Activated CD8-positive, alpha-beta memory T cell treated with anti-CD3 and anti-CD28 coated beads for 36 hours (primary cell): ENCODE measurements at regions not wholly inside any gene's neighbourhood (a gene's known extent, or its start where the extent isn't known, plus 50 kb on each side); places are given as distances from the start of the nearest gene placed in this dataset.

Source experiments
- CTCF ChIA-PET: fragments of 350-600 bp; sonication (Branson Sonifier 250); formaldehyde crosslinking; loops from one replicate; lab custom pipeline; 2021; ENCODE audit warnings: antibody characterized with exemption; lab: Charles Lee
- POLR2A ChIA-PET: fragments of 350-600 bp; sonication (Branson Sonifier 250); formaldehyde crosslinking; loops from one replicate; lab custom pipeline; 2021; ENCODE audit warnings: antibody characterized with exemption; lab: Charles Lee

DNA sequence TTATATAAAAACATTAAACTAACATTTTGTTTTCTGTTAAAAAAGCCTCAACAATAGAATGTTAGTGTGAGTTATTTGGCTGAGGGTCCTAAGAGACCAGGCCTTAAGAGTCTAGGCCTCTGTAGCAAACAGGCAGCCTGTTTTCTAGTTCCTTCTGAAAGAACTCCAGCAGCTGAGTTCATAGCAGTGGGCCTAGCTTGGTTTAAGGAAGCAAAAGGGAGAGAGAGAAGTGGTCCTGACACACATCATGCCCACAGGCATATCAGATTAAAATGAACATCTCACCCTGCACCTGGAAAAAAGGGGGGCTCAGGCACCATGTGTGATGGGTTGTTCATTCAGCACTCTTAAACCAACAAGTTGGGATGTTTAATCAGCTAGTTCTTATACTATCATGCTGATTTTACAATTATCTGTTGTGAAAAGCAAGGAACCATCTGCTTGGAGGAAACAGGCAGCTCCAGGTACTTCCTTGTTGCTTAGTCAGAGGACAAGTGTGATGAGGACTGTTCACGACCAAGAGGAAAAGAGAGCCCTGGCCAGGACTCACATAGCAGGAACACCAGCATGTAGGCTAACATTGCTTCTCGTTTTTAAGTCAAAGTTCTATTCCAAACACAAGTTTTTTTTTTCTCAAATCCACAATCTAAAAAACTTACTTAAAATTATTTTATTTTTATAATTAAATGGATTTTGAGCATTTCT is 81.3 kb upstream of the FRY start:
- CTCF ChIA-PET, result no interaction called here

DNA sequence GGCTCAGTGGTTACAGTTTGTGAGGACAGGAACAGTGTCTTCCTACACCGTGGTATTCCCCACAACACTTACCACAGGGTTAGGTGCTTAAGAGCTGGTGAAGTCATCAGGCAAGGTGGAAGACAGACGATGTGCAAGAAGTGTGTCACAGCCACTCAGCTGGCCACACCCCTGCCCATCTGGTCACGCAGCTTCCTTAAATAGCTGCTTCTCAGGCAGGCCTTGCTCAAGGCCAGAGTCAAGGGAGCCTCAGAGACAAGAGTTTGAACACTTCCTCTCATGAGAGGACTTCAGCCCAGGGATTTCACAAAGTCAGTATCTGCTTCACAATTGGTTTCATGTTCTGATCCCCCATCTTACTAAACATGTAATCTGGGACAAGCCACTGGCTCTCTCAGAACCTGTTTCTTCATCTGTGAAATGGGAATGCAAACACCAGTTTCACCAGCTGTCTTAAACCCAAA is 80.3 kb upstream of the FRY start:
- ChIA-PET POLR2A (no interaction called here), CTCF (no interaction called here)

More for the DNA sequence above, 81.3 kb upstream of the FRY start:
- POLR2A ChIA-PET, result no interaction called here

DNA sequence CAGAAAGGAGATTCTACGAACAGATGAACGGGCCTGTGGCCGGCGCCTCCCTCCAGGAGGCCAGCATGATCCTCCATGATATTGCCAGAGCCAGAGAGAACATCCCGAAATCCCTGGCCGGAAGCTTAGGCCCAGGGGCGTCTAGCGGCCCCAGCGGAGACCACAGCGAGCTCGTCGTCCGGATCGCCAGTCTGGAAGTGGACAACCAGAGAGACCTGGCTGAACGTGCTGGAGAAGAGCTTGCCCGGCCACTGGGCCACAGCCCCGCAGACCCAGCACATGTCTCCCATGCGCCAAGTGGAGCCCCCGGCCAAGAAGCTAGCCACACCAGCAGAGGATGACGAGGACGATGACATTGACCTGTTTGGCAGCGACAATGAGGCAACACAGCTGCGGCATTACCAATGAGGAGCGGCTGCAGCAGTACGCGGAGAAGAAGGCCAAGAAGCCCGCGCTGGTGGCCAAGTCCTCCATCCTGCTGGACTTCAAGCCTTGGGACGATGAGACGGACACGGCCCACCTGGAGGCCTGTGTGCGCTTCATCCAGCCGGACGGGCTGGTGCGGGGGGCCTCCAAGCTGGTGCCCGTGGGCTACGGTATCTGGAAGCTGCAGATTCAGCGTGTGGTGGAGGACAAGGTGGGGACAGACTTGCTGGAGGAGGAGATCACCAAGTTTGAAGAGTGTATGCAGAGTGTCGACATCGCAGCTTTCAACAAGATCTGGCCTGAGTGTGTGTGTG is 78.8 kb upstream of the FRY start:
- CTCF ChIA-PET, result no interaction called here
- POLR2A ChIA-PET, result no interaction called here

DNA sequence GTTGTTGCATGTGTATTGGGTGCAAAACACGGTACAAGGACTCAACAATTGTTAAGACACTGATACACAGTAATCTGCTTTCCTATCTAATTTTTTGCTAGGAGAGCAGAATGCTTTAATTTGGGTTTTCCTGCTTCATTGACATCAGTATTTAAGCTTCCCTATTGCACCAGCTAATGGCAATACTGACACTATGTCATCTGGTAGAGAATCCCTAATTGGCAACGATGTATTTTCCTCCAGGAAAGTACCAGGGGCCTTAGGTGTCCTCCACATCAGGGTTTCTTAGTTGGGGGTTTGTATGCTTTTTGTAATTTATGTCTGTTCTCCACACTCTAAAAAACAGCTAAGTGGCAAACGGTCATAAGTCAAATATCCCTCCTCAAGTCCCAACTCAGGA is 76.5 kb upstream of the FRY start:
- ChIA-PET CTCF (no interaction called here), POLR2A (no interaction called here)

DNA sequence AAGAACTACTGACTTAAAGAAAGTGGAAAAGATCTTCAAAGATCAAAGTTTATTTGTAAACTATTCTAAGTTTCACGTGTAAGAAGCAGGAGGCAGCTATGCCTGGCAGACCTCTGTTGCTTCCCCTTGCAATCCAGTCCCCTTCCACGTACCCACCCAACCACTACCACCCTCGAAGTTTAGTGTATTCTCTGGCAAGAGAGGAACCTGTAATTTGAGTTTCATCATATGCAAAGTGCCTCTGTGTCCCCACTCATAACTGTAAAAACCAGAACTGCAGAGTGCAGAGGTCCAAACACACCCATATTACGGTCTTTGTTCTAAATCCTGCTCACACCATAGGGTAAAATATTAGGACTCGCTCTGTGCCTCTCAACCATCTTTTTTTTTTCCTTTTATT is 75.8 kb upstream of the FRY start:
- CTCF ChIA-PET, result no interaction called here
- POLR2A ChIA-PET, result no interaction called here

DNA sequence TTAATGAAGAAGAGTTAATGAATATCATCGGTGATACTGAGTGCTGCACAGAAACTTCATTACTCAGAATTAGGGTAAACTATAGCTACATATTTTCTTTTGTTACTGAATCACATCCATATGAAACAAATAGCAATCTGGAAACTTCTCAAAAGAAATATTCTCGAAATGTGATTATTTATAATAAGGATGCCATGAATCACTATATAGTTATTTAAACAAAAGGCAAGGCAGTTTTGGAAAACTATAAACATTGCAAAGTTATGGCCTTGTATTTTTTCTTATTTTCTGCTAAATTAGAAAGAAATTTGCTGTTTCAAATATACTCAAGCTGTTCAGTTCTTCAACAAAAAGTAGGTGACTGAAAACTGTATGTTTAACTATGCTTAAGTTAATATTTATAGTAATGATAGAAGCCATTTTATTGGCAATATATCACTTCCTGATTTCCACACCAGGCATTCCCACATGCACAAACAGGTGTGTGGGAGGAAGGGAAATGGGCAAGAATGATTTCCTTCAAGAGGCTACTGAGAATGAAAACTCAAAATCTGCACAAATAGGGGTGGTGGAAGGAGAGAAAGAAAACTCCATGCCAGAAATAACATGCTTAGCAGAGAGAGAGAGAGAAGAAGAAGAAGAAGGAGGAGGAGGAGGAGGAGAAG is 74.5 kb upstream of the FRY start:
- ChIA-PET CTCF (no interaction called here), POLR2A (no interaction called here)

DNA sequence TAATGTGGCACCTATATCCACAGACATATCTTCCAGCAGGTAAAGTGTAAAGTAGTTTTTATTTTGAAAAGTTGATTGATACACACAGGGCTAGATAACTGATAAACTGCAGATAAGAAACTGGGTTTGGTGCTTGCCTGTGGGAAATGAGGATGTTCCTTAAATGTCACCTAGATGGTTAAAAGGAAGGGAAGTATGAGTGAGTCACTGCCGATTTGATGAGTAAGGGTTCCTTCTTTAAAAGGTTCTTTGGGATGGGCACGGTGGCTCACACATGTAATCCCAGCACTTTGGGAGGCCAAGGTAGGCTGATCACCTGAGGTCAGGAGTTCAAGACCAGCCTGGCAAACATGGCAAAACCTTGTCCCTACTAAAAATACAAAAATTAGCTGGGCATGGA is 73.8 kb upstream of the FRY start:
- POLR2A ChIA-PET, result no interaction called here
- CTCF ChIA-PET, result no interaction called here

DNA sequence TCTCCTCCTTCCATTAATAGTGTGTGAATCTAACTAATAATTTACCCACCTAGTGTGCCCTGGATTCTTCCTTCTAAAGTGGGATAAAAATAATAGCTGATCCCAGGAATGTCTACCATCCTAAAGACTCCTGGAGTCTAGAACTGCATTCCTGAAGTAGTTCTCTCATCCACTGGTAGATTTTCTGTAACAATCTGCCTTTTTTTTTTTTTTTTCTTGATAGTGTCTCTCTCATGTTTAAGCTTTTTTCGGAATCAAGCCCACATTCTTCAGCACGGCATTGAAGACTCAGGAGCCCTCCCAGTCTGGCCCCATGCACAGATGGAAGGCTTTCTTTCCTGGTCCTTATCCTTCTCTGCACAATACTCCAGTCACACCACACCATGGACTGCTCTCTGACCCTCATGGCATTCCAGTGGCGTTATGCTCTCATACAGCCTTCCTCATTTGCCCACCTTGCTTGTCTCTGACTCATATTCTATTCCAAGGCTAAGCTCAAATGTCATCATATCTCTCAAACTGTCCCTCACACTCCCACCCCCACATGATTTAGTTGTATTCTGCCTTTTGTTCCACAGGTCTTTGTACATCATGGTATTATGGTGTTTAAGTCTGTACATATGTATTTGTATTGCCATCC is 68.7 kb upstream of the FRY start:
- POLR2A ChIA-PET, result no interaction called here
- CTCF ChIA-PET, result no interaction called here

DNA sequence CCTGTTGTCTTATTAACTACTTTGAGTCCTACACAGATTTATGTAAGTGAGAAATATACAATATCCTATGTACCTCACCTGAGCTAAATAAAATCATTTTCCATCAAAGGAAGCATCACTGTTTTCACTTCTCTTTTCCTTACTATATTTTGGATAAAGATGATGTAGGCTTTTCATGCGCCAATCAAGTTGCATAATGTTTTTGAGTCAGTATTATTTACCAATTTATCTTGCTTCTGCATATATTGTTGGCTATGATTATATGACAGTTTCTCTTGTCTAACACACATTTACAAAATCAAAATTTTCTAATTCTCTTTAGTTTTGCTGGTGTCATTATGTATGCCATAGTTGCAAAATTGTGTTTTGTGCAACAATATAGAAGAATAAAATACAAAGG is 67.9 kb upstream of the FRY start:
- ChIA-PET CTCF (no interaction called here), POLR2A (no interaction called here)

DNA sequence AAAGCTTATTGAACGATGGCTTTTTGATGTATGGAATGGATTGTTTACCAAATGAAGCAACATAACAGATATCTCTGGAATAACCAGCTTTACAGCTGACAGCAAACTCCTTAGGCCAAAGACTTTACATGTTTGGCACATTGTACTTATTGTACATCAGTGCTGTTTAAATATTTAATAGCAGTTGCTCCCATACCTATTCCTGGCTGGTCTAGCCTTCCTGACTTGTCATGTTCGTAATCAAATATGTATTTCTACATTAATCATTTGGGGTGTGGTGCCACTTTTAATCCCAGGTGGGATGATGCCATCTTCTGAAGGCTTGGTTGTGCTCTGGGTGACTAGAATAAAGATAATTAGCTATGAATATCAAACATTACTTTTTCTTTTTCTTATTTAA is 67.4 kb upstream of the FRY start:
- POLR2A ChIA-PET, result no interaction called here
- CTCF ChIA-PET, result no interaction called here

DNA sequence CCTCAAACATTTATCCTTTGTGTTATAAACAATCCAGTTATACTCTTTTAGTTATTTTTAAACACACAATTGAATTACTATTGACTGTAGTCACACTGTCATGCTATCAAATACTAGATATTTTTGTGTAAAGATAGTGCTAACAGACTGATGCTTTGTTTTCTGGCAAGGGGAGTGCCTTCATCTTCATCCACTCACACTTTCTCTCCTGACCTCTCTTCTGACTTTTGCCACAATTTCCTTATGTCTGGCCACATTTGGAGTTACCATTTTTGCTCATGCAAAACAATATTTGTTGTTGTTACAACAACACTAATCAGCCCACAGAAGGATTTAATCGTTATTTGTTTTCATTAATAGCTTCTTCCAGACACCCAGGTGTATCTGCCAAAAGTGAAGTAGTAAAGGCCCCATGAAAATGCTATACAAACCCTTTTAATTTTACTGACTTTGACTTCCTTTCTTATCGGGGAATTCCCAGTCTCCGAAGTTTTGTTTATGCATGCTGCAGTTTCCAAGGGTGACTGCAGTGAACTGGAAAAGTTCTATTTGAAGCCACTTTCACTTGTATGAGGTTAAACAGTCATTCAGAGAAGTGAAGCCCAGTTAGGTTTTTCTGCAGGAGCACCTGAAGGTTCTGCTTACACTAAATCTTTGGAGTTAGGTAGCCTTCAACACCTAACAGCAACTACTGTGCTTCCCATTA is 66.1 kb upstream of the FRY start:
- ChIA-PET CTCF (no interaction called here), POLR2A (no interaction called here)

DNA sequence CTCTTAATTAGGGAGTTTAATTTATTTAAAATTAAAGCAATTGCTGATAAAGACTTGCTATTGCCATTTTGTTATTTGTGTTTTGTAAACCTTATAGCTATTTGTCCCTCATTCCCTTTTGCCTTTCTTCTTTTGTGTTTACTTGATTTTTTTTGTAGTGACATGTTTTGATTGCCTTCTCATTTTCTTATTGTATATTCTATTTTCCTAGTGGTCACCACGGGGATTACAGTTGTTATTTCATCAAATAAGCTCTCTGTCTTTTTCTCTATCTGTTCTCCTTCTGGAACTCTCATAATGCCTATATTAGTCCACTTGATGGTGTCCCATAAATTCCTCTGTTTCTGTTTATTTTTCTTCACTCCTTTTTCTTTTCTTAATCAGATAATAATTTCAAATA is 64.4 kb upstream of the FRY start:
- ChIA-PET POLR2A (no interaction called here), CTCF (no interaction called here)

DNA sequence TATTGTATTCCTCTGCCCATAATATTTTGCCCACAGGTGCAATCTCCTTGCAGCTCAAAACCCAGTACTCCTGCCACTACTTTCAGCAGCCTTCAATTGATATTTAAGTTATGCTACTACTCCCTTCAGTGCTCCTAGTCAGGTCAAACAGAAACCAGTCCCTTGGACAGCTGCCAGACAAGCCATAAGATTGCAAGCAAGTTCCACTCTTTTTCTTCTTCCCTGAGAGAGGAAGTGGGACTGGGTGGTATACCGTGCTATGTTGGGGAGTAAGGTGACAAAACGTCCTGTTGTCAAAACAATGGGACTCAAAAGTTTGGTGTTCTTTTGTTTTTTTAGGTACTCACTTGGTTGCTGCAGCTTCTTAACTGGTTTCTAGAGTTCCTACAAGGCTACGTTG is 63.1 kb upstream of the FRY start:
- POLR2A ChIA-PET, result no interaction called here
- CTCF ChIA-PET, result no interaction called here

DNA sequence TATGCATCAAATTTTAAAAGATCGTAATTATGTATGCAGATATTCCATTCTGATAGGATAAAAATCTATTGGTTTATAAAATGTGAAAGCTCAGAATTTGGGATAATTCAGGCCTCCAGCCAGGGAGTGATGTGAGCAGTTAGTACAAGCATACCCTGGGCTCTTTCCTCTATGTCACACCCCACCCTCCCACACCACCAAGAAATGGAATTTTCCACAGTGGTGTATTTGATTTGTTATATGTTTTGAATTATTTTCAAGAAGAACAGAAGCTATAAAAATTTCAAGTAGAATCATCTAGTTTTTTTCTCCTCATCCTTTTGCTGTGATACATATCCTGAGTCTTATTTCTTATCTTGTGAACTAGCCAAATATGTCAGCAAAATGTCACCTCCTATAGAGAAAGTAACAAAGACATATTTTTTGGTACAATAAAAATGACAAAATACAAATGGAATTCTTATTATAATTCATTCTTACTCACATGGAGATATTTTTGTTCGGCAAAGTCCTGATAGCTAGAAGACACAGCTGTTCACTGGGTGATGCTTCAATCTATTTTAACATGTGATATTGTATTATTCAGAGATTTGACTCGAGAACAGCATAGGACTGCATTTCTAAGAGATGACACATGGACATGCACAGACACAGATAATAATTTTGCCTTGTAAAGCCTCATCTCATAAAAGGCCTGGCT is 61.2 kb upstream of the FRY start:
- POLR2A ChIA-PET, result no interaction called here
- CTCF ChIA-PET, result no interaction called here

DNA sequence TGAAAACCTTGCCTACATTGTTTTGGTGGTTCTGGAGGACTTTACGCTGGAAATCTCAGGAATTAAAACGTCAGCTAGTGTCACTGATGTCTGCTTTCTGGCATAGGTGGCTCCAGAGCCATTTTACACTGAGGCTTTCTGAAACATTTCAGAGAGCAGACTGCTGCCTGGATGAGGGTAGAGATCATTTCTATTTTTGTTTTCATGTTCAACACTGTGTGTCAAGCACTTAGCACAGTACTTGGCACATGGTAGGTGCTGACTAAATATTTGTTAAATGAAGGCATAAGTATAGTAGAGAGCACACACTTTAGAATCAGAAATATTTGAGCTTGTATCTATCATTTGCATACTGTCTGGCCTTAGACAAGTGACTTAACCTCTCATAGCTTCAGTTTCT is 59.1 kb upstream of the FRY start:
- CTCF ChIA-PET, result no interaction called here
- POLR2A ChIA-PET, result no interaction called here

DNA sequence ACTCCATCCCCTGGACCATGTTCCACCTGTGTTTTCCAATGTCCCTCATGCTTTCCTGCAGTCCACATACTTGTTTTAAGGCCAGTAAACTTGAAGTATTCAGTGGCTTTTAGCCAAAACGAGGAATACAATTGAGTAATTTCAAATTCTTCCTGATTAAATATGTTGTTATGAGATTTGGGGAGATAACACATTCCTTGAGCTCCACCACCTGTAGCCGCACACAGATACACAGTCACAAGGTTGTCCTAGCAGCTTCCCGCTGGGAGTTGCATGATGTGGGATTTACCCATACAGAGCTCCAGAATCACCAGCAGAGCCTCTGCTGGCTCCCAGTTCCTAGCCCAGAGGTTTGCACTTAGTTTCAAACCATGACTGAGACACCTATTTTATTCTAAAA is 53.6 kb upstream of the FRY start:
- CTCF ChIA-PET, result no interaction called here
- POLR2A ChIA-PET, result no interaction called here

DNA sequence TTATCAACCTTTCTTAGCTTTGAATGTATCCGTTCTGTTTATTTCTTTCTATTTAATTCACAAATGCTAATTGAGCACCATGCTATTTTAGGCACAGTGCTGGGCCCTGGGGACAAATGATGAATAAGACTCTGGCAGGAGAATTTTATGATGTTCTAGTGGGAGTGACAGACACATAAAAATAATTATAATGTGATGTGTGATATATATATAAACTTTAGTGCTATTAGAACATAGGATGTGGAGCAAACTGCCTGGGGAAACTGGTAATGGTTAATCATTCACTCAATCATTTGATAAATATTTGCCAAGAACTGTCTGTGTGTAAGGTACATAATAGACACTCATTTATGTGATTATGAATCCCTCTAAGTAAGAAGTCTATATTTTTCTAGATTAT is 50.7 kb upstream of the FRY start:
- POLR2A ChIA-PET, result no interaction called here
- CTCF ChIA-PET, result no interaction called here
